Prostate gland (tissue), 2 donors: ENCODE measurements at regions not wholly inside any gene's neighbourhood (a gene's known extent, or its start where the extent isn't known, plus 50 kb on each side); places are given as distances from the start of the nearest gene placed in this dataset.

Source experiments
- POLR2A ChIP-seq: fragments of 450-650 bp; IDR thresholded peaks from one replicate; pipeline ENCODE4 v1.6.1; 2016; ENCODE audit warnings: antibody characterized with exemption, mild to moderate bottlenecking
- TF ChIP-seq, protein P1 (sequence below), 4 experiments: fragments of 200-600 bp in 2 of 4; fragments of 450-650 bp in 2 of 4; sonication (generic) in 2 of 4; IDR thresholded peaks; 1 replicate in 3 of 4; 2 replicates in 1 of 4; pipeline ENCODE4 v1.5.1; 2016 to 2019; ENCODE audit warnings: antibody characterized with exemption in 4 of 4, mild to moderate bottlenecking in 2 of 4, moderate library complexity in 2 of 4

- TF ChIP-seq, protein P1, sequence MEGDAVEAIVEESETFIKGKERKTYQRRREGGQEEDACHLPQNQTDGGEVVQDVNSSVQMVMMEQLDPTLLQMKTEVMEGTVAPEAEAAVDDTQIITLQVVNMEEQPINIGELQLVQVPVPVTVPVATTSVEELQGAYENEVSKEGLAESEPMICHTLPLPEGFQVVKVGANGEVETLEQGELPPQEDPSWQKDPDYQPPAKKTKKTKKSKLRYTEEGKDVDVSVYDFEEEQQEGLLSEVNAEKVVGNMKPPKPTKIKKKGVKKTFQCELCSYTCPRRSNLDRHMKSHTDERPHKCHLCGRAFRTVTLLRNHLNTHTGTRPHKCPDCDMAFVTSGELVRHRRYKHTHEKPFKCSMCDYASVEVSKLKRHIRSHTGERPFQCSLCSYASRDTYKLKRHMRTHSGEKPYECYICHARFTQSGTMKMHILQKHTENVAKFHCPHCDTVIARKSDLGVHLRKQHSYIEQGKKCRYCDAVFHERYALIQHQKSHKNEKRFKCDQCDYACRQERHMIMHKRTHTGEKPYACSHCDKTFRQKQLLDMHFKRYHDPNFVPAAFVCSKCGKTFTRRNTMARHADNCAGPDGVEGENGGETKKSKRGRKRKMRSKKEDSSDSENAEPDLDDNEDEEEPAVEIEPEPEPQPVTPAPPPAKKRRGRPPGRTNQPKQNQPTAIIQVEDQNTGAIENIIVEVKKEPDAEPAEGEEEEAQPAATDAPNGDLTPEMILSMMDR (IDR thresholded peaks at IDR 0.05): no peak
- TF ChIP-seq POLR2A: no peak
Observed at GRCh38 chr14:94998685-94999084, 158.6 kb downstream of the DICER1 start.
